Skeletal muscle satellite cell (primary cell): ENCODE measurements at regions not wholly inside any gene's neighbourhood (a gene's known extent, or its start where the extent isn't known, plus 50 kb on each side); places are given as distances from the start of the nearest gene placed in this dataset.

Experiments
- H3K27me3 ChIP-seq: 2 replicates; pipeline ENCODE4 v1.7.0; 2013; ENCODE audit warnings: low read length; ENCODE audit not compliant: control insufficient read depth, insufficient read depth
- H3K36me3 ChIP-seq: 2 replicates; pipeline ENCODE4 v1.7.0; 2013; ENCODE audit warnings: mild to moderate bottlenecking, control low read depth, low read length; ENCODE audit not compliant: insufficient read depth
- H3K4me1 ChIP-seq: 2 replicates; pipeline ENCODE4 v1.7.0; 2013; ENCODE audit warnings: low read length; ENCODE audit not compliant: control insufficient read depth, insufficient read depth
- H3K4me2 ChIP-seq: 2 replicates; pipeline ENCODE4 v1.7.0; 2013; ENCODE audit warnings: mild to moderate bottlenecking, low read length
- H3K4me3 ChIP-seq: 2 replicates; pipeline ENCODE4 v1.7.0; 2013; ENCODE audit warnings: low read length
- H3K9ac ChIP-seq: 2 replicates; pipeline ENCODE4 v1.7.0; 2013; ENCODE audit warnings: mild to moderate bottlenecking, low read depth, low read length, moderate library complexity
- H3K9me3 ChIP-seq: replicated peaks from 2 replicates; pipeline ENCODE4 v1.7.0; 2013; ENCODE audit warnings: mild to moderate bottlenecking, control low read depth, low read length

GRCh38 chr2:183495589-183496267 lies 371.5 kb downstream of the NUP35 start:
- H3K9me3 ChIP-seq: no peaks in the 10 kb centered on the region
- no peak overlapping the region for H3K4me3 ChIP-seq
- no peak overlapping the region for H3K9ac ChIP-seq
- H3K4me2 ChIP-seq: no peak overlapping the region
- no peaks in the 10 kb centered on the region for H3K36me3 ChIP-seq
- no peaks in the 10 kb centered on the region for H3K4me1 ChIP-seq
- H3K27me3 ChIP-seq: no peaks in the 10 kb centered on the region

GRCh38 chr2:183497861-183498260 lies 373.6 kb downstream of the NUP35 start:
- Histone ChIP-seq H3K9me3 (no peaks in the 10 kb centered on the region), H3K27me3 (no peaks in the 10 kb centered on the region), H3K4me2 (no peak overlapping the region), H3K4me3 (no peak overlapping the region), H3K4me1 (no peaks in the 10 kb centered on the region), H3K36me3 (no peaks in the 10 kb centered on the region), H3K9ac (no peak overlapping the region)

GRCh38 chr2:183505911-183506310 lies 381.7 kb downstream of the NUP35 start:
- H3K4me3 ChIP-seq: no peak overlapping the region
- H3K36me3 ChIP-seq: no peaks in the 10 kb centered on the region
- H3K27me3 ChIP-seq: no peaks in the 10 kb centered on the region
- no peaks in the 10 kb centered on the region for H3K4me1 ChIP-seq
- H3K4me2 ChIP-seq: no peak overlapping the region
- H3K9me3 ChIP-seq: no peaks in the 10 kb centered on the region
- no peak overlapping the region for H3K9ac ChIP-seq

- H3K36me3 ChIP-seq: no peaks in the 10 kb centered on the region
- no peak overlapping the region for H3K4me3 ChIP-seq
- H3K9ac ChIP-seq: no peak overlapping the region
- H3K27me3 ChIP-seq: no peaks in the 10 kb centered on the region
- H3K4me1 ChIP-seq: no peaks in the 10 kb centered on the region
- no peak overlapping the region for H3K4me2 ChIP-seq
- H3K9me3 ChIP-seq: no peaks in the 10 kb centered on the region
Measured at GRCh38 chr2:183511154-183511553, 386.9 kb downstream of the NUP35 start.

- no peak overlapping the region for H3K4me2 ChIP-seq
- H3K36me3 ChIP-seq: no peaks in the 10 kb centered on the region
- no peak overlapping the region for H3K4me3 ChIP-seq
- H3K9ac ChIP-seq: no peak overlapping the region
- H3K4me1 ChIP-seq: no peaks in the 10 kb centered on the region
- no peaks in the 10 kb centered on the region for H3K9me3 ChIP-seq
- H3K27me3 ChIP-seq: no peaks in the 10 kb centered on the region
Measured at GRCh38 chr2:183519371-183520056, 395.3 kb downstream of the NUP35 start.

GRCh38 chr2:183521911-183522310 lies 397.7 kb downstream of the NUP35 start:
- H3K9me3 ChIP-seq: no peaks in the 10 kb centered on the region
- H3K4me2 ChIP-seq: no peak overlapping the region
- no peak overlapping the region for H3K9ac ChIP-seq
- H3K4me1 ChIP-seq: no peaks in the 10 kb centered on the region
- H3K4me3 ChIP-seq: no peak overlapping the region
- no peaks in the 10 kb centered on the region for H3K27me3 ChIP-seq
- no peaks in the 10 kb centered on the region for H3K36me3 ChIP-seq

- H3K4me2 ChIP-seq: no peak overlapping the region
- no peaks in the 10 kb centered on the region for H3K4me1 ChIP-seq
- no peaks in the 10 kb centered on the region for H3K9me3 ChIP-seq
- no peak overlapping the region for H3K9ac ChIP-seq
- no peak overlapping the region for H3K4me3 ChIP-seq
- H3K27me3 ChIP-seq: no peaks in the 10 kb centered on the region
- no peaks in the 10 kb centered on the region for H3K36me3 ChIP-seq
Measured at GRCh38 chr2:183522489-183523266, 398.4 kb downstream of the NUP35 start.

- H3K9me3 ChIP-seq: no peaks in the 10 kb centered on the region
- no peaks in the 10 kb centered on the region for H3K36me3 ChIP-seq
- H3K4me1 ChIP-seq: no peaks in the 10 kb centered on the region
- no peaks in the 10 kb centered on the region for H3K27me3 ChIP-seq
- no peak overlapping the region for H3K4me3 ChIP-seq
- H3K4me2 ChIP-seq: no peak overlapping the region
- H3K9ac ChIP-seq: no peak overlapping the region
Measured at GRCh38 chr2:183530333-183530901, 406.2 kb downstream of the NUP35 start.

- Histone ChIP-seq H3K4me1 (no peaks in the 10 kb centered on the region), H3K27me3 (no peaks in the 10 kb centered on the region), H3K4me2 (no peak overlapping the region), H3K9me3 (no peaks in the 10 kb centered on the region), H3K4me3 (no peak overlapping the region), H3K9ac (no peak overlapping the region), H3K36me3 (no peaks in the 10 kb centered on the region)
Measured at GRCh38 chr2:183532514-183532913, 408.3 kb downstream of the NUP35 start.

- no peaks in the 10 kb centered on the region for H3K9me3 ChIP-seq
- H3K36me3 ChIP-seq: no peaks in the 10 kb centered on the region
- no peak overlapping the region for H3K9ac ChIP-seq
- H3K4me1 ChIP-seq: no peaks in the 10 kb centered on the region
- no peak overlapping the region for H3K4me2 ChIP-seq
- H3K4me3 ChIP-seq: no peak overlapping the region
- H3K27me3 ChIP-seq: no peaks in the 10 kb centered on the region
Measured at GRCh38 chr2:183533021-183533420, 408.8 kb downstream of the NUP35 start.

GRCh38 chr2:183536290-183536689 lies 412.0 kb downstream of the NUP35 start:
- Histone ChIP-seq H3K4me2 (no peak overlapping the region), H3K27me3 (no peaks in the 10 kb centered on the region), H3K4me1 (no peaks in the 10 kb centered on the region), H3K9ac (no peak overlapping the region), H3K36me3 (no peaks in the 10 kb centered on the region), H3K4me3 (no peak overlapping the region), H3K9me3 (no peaks in the 10 kb centered on the region)
